GM19397 (cell line): ENCODE measurements at regions not wholly inside any gene's neighbourhood (a gene's known extent, or its start where the extent isn't known, plus 50 kb on each side); places are given as distances from the start of the nearest gene placed in this dataset.

ENCODE experiments used
- ATAC-seq: cut with Tn5 transposase; IDR thresholded peaks from one replicate; pipeline ENCODE4 v1.9.1; 2021; ENCODE audit warnings: mild to moderate bottlenecking, moderate library complexity; ENCODE audit not compliant: unreplicated experiment

DNA sequence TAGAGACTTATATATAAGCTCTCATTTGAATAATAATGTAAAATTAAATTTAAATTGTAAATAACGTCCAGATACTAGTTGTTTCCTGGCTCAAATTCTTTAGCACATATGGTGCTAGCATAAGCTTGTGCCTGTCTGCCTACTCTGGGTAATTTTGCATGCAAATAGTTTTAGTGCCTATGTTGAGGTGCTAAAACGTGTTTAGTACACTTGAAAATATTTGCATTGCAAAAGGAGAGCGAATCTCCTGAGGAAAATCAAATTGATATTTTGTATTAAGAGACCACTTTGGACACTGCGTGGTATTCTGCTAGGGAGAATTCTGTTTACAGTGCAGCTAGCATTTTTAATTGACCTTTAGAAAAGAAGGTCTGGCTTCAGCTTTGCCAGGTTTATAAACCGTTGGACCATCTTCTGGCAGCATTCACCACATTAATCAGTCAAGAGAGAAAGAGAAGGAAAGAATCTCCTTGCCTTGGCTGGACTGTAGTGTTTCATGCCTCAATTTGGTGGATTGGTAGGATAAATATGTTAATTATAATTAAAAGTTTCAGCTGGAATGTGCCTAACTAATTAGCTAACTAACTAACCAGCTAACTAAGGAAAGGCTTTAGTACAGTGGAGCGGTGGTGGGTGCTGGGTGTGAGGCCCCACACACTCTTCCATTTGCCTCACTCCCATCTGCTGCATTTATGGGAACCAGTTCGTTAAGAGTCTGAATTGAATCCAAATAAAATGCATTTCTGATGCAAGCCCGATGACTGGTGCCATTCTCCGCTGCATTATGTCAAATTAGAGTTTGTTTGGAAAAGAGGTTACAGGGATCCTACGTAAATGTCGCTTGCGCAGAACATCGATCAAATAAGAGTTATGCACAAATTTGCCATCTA is 150.1 kb upstream of the MPDZ start:
- no peak for ATAC-seq

DNA sequence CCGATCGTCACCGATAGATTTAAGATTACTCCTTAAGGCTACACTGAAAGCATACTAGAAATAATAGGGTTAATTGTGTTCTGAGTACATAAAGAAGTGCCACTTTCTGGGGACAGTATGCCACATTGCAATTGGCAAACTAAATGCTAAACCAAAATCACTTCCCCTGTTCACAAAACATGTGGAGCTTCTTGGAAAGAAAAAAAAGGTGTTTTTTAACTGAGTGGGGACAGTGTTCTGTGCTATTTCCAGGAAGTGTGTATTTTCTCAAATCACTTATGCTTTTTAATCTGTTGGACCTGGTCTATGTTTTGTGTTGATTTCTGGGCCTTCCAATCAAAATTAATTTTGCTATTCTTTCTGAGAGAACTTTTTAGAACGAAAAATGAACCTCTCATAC is 149.3 kb upstream of the MPDZ start:
- no peak for ATAC-seq

DNA sequence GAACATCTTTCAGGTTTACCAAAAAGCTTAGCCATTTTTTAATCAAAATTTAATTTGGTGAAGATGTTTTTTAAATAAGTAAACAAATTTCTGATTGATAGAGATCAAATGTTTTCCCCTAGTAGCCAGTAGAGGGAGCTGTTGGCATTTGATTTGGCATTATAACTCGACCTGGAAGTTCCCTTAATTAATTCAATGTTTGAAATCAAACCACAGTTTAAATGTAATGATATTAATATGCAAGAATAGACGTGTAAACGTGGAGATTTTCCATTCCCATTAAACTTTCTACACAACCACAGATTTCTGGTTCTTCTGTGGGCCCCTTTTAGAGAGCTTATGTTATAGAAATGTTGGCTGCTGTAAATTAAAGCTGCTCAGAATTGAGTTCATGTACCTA is 148.1 kb upstream of the MPDZ start:
- ATAC-seq, result no peak

DNA sequence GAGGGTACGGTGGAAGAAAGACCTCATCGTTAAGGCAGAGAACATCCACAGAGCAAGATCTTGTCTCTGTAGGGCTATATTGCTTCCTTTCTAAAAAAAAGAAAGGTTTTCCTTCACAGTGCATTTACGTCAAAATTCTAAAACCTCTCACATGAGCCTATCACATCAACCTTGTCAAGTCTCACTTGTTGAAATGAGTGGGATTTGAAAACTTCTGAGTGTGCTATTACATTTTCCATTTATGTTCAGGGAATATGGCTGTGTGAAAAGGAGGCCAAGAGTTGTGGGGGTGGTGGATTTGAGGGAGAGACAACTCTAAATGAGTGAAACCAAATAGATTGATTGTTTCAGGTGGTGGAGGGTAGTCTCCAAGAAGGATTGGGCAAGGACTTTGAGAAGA is 147.1 kb upstream of the MPDZ start:
- ATAC-seq, result no peak

DNA sequence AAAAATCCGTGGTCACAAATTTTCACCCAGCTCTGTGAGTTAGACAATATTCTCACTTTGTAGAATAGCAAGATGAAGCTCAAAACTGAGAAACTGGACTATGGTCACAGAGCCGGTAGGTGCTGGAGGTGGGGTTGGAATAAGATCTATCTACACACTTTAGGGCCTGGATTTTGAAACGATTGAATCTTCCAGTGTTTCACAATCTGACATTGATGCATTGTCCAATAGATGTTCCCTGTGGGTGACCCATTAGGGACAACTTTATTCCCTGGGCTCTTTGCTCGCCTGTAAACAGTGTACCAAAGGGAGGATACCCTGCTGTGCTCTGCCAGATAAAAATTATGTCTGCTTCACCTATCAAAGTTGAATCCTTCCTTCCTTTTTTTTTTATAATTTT is 145.4 kb upstream of the MPDZ start:
- no peak for ATAC-seq

DNA sequence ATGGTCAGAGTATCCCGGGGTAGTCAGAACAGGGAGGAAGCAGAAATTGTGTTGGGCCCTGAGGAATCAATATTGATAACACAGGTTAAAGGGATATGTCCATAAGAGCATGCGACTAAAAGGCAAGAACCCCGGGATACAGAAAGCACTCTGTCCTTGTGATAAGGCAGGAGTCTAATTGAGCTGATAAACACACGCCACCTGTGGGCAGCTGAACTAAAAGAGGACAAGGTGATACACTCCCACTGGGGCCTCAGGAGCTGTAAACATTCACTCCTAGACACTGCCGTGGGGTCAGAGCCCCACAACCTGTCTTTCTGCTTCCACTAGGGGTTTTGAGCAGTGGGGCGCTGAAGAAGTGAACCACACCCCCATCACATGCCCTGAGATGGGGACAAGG is 144.7 kb upstream of the MPDZ start:
- ATAC-seq, result no peak

DNA sequence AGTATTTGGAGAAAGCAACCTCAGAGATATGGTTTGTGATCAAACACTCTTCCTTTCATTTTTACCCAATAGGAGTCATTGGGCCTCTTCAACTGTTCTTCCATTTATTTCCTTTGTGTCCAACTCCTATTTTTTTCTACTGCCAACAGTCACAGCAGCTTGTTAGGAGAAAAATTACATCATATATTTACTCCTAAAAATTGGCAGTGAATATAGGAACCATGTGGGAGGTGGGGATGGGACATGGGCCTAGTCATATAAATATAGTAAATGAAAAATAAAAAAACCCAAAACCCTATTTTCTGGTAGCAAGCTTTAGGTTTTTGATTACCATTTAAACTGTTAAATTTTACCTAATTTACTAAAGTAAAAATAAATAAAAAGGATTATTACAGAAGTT is 134.9 kb upstream of the MPDZ start:
- no peak for ATAC-seq

DNA sequence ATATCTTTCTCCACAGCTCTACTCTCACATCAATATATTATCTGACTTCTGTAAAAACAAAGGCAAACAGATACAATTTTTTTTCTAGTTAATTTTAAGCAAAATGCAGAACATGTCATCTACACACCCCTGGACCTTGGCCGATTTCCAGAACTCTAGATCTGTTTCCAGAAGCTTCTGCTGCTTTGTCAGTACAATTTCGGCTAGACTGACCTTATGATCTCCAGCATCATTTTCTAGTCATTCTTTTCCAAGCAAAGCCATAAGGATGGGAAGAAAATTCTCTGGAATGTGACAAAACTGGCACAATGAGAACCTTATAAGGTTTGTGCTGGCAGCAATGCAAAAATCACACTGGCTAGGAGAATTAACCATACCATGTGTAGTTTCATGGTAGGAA is 132.8 kb upstream of the MPDZ start:
- no peak for ATAC-seq

DNA sequence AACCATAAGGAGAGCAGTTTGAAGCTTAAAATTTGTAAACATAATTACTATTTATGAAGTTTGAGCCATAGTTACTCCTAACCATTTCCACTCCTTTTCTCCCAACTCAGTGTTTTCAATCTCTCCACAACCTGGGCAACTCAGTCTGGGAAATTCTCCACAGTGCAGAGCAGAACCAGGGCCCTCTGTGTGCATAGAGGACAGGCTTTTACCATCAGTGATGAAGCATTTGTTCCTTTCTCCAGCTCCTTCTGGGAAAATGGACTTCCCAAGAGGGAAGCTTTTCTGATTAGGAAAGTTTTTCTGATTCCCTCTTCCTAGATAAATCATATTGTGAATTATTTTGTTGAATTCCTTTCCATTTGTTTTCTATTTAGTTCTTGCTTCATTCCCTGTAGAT is 132.3 kb upstream of the MPDZ start:
- ATAC-seq, result no peak

DNA sequence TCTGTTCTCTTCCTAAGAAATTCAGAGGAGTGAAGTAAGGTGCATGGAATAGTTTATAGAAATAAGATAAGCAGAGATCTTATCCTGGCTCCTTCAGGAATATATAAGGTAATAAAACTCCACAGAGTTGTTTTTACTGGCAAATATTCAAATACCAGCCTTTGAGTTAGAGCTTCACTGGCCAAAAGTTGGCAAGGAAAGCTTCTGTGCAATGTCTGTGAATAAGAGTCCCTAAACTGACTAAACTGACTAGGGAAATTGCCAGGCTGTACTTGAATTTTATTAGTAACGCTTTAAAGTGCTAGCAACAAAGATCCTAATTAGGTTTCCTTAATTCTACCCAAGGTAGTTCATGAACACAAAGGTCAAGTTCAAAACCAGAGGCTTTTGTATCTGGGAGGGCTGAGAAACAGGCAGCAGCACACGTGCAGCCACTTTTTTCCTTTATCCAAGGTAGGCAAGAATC is 131.1 kb upstream of the MPDZ start:
- ATAC-seq, result no peak

DNA sequence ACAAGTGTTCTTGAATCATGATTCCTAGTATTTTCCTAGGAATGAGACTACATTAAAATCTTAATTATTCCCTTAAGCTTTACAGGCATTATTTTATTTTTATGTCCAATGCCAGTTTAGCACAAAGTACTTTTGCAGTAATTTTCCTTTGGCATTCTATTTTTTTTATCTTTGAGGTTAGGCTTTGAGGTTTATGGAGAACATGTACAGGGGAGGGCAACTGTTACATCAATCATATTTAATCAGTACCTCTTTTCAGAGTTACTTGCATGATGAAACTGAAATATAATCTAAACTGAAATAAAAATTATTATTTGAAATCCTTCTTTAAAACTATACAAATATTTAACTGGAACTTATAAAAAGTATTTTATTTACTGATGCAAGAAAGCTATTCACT is 118.2 kb upstream of the MPDZ start:
- no peak for ATAC-seq

DNA sequence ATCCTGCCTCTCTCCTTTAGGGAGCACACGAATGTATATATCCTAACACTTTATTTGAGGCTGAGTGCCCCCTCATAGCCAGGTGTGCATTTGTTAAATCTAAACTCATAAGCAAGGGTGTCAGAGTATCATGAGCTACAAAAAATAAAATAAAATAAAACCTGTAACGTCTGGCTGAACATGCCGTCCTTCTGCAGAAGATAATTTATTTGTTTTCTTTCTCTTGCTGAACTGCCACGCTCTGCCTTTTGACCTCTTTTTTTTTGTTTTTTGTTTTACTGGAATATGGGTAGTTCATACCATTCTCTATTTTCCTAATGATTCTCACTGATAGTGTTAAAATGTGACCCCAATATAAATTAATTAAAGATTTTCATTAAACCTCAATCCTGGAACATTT is 117.7 kb upstream of the MPDZ start:
- ATAC-seq, result no peak

DNA sequence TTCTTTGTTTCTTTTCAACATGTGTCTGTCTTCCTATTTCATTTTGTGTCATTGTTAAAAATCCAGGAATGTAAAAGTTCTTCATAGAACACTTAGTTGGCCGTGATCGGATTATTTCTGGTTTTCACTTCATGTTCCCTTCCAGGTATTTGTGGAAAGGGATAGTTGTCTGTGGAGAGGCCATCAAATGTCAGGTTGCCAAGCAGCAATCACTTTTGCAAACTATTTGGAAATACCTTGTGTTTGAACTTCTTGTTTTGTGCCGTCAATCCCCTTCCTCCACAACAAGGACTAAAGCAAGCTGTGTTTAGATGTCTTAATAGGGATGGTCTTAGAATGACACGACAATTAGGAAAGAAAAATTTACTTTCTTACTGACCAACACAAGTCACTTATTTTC is 116.9 kb upstream of the MPDZ start:
- no peak for ATAC-seq

DNA sequence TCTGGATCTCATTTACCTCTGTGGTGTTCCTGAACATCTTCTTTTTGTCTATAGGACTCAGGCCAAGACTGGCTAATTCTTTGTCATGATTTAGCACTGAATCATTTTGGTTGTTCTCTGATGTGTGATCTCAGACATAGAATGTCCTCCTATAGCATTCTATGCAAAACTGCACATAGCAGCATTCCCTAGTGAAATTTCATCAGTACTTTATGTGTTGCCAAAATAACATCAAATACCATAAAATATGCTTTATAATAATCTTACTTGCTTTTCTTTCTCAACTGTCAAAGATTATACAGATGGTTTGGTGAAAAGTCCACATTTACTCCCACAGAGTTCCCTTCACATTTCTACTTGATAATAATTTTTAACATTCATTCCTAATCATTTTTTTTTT is 115.7 kb upstream of the MPDZ start:
- ATAC-seq, result no peak

DNA sequence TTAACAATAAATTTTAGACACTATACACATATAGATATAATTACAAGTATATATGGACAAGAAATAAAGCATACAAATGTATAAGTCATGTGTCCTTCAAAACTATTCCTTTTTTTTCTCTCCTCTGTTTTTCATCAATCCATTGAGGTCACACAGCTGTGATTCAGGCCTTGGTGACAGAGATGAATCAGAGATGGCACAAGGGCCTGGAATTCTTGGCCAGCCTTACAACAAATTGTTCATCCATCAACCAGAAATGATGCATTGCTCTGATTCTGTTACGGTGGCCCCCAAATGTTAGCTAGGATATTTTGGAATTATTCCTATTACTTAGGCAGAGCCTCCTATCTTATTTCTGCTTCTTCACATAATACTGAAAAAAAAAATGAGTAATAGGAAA is 108.7 kb upstream of the MPDZ start:
- ATAC-seq, result no peak

DNA sequence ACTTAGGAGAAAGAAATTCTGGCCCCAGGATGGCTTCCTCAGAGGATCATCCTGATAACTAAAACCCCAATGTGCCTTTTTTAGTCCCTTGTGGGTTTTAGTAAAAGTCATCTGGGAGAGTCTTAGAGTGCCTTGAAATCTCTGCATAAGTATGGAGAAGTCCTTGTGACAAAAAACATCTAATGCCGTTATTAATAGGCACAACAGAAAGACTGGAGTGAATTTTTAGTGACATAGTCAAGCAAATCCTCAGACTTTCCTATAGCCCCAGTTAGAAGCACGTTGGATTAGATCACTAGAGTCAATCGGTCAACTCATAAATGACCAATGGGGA is 108.2 kb upstream of the MPDZ start:
- no peak for ATAC-seq

DNA sequence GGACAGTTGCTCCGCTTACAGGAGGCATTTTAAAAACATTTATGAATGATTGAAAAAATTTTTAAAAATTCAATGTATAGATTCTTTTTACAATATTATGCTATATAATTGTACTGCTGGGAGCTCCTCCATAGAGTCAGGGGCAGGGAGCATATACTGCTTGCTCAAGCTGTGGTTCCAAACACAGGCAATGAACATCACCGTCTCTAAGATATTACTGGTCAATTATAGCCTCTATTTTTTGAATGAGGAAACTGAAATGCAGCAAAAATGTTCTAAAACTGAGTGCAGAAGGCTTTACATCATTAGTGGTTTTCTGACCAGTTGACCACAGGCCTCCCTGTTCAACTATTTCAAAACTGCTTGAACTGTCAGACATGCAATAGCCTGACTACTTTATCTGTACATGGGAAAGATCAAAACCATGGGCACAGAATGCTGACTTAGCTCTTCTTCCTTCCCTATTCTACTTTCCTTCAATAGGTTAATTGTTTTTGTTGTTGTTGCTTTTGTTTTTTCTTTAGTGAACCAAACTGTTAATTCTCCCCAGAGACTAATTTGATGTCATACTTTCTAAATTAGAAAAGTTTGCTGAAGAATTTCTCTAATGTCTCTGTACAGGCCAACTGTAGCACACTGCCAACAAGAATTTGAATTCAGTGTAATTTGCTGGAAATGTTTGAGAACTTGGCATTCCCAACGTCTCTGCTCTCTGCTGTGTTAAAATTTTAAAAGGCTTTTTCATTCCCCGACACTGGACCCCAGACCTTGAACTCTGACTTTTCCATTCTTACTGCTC is 107.6 kb upstream of the MPDZ start:
- no peak for ATAC-seq

DNA sequence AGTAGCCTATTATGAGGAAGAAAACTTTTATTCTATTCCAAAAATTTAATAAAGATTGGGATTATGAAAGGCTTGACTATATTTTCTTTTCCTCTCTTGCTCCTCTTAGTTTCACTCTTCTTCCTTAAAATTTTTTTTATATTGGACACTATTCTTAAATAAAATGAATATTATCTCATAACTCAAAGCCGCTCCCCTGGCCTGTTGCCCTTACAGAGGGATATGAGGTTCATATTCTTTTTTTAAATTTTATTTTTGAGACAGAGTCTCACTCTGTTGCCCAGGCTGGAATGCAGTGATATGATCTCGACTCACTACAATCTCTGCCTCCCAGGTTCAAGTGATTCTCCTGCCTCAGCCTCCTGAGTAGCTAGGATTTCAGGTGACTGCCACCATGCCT is 106.8 kb upstream of the MPDZ start:
- ATAC-seq, result no peak

DNA sequence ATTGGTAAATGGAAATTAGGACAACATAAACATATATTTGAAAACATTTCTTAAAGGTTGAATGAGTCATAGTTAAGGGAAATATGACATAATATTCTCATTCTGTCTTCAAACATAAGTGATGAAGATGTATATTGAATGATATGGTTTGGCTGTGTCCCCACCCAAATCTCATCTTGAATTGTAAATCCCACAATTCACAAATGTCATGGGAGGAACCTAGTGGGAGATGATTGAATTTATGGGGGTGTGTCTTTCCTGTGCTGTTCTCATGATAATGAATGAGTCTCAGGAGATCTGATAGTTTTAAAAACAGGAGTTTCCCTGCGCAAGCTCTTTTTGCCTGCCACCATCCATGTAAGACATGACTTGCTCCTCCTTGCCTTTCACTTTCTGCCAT is 104.4 kb upstream of the MPDZ start:
- ATAC-seq, result no peak

DNA sequence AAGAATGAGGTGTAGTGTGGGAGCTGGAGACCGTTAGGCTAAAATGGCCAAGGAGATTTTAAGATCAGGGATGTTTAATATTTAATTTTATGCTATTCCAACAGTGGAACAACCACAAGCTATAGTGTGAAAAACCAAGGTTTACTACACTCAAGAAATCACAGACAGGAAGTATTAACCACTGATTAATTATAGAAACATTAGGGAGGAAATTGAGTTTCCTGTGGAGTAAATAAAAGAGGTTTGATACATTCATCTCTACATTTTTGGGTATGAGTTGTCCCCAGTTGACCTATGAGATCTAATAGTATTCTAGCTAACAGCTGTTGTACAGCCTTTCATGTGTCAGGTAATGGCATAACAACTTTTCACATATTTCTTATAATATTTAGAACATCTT is 103.7 kb upstream of the MPDZ start:
- no peak for ATAC-seq

DNA sequence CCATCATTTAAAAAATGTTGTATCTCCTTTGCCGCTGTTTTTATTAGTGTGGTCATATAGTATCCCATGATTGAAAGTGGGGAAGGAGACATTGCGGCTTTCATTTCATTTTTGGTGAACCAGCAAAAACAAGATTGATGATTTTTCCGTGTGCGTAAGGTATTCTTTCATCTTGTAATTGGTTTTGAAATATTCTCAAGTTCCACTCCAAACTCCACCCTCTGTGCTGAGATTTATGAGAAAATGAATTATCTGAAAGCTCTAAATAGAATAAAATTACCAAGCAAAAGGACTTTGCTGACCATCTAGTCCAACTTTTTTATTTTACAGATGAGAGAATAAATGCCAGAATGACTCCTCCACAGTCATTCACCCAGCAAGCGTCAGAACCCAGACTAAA is 103.1 kb upstream of the MPDZ start:
- no peak for ATAC-seq

DNA sequence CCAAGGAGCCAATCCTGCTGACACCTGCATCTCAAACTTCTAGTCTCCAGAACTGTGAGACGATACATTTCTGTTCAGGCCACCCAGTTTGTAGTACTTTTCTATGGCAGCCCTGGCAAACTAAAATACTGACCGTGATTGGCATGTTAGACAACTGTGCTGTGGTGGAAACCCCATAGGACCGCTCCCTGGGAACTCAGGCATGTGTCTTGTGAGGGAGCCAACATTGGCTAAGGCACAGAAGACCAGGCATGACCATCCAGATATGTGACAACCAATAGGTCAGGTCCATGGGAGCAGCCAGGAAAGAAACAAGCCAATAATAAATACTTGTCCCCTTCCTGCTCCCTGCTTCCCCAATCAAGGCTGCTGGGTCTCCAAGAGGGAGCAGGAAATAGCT is 101.4 kb upstream of the MPDZ start:
- no peak for ATAC-seq
